Erythroblast (primary cell): ENCODE measurements at regions not wholly inside any gene's neighbourhood (a gene's known extent, or its start where the extent isn't known, plus 50 kb on each side); places are given as distances from the start of the nearest gene placed in this dataset.

ENCODE experiments used
- GATA1 ChIP-seq: IDR thresholded peaks from 2 replicates; pipeline ENCODE4 v1.6.1; 2011; ENCODE audit warnings: low read depth, mild to moderate bottlenecking, control low read depth, low read length, moderate library complexity
- POLR2A ChIP-seq: IDR thresholded peaks from 2 replicates; pipeline ENCODE4 v1.6.1; 2011; ENCODE audit warnings: mild to moderate bottlenecking, low read length

DNA sequence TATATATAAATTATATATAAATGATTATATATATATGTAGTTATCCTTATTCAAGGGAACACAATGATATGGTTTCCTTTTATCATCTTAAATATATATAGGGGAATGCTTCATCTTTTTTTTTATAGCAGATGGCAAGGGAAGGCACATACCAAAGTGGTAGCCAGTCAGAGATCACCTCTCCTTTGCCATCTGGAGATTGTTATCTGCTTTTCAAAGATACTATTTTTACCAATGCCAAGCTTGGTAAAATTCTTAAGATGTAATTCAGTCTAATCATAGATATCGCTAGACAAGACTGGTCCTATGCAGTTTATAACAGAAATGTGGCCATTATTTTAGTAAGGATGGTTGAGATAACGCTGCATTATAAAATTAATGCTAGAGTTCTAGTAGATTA is 64.7 kb upstream of the DSEL start:
- TF ChIP-seq POLR2A (no peak), GATA1 (no peak)
